SHP77 (cell line): ENCODE measurements at regions not wholly inside any gene's neighbourhood (a gene's known extent, or its start where the extent isn't known, plus 50 kb on each side); places are given as distances from the start of the nearest gene placed in this dataset.
"Not testable (repeated sequence)": the region's sequence is repeated elsewhere in the genome, so short reads cannot be mapped to it uniquely, and the experiment has no call there.

ENCODE experiments used
- DNase-seq, 2 experiments: peaks; one replicate each; lab custom pipeline; 2025; lab: John Stamatoyannopoulos, UW

- no peak for DNase-seq
These were observed 124.9 kb upstream of the BTG1 start for GRCh38 chr12:92270521-92270920.

- DNase-seq = no peak
These were observed 123.3 kb upstream of the BTG1 start for GRCh38 chr12:92268946-92269345.

- DNase-seq = no peak
These were observed 116.0 kb upstream of the BTG1 start for GRCh38 chr12:92261692-92262091.

GRCh38 chr12:92261071-92261470 lies 115.4 kb upstream of the BTG1 start:
- no peak for DNase-seq

- DNase-seq = no peak
These were observed 114.1 kb upstream of the BTG1 start for GRCh38 chr12:92259696-92260251.

GRCh38 chr12:92259291-92259690 lies 113.6 kb upstream of the BTG1 start:
- DNase-seq = no peak

GRCh38 chr12:92257261-92257660 lies 111.6 kb upstream of the BTG1 start:
- no peak for DNase-seq

- no peak for DNase-seq
These were observed 110.1 kb upstream of the BTG1 start for GRCh38 chr12:92255741-92256140.

- no peak for DNase-seq
These were observed 107.7 kb upstream of the BTG1 start for GRCh38 chr12:92253301-92253700.

- no peak for DNase-seq
These were observed 103.3 kb upstream of the BTG1 start for GRCh38 chr12:92248977-92249376.

- no peak for DNase-seq
These were observed 98.4 kb upstream of the BTG1 start for GRCh38 chr12:92244036-92244435.

- no peak for DNase-seq
These were observed 97.3 kb upstream of the BTG1 start for GRCh38 chr12:92242907-92243306.

GRCh38 chr12:92237762-92238523 lies 92.3 kb upstream of the BTG1 start:
- no peak for DNase-seq

- no peak for DNase-seq
These were observed 91.6 kb upstream of the BTG1 start for GRCh38 chr12:92237262-92237661.

- no peak for DNase-seq
These were observed 90.2 kb upstream of the BTG1 start for GRCh38 chr12:92235703-92236472.

- no peak for DNase-seq
These were observed 88.9 kb upstream of the BTG1 start for GRCh38 chr12:92234533-92234932.

GRCh38 chr12:92233346-92234015 lies 87.8 kb upstream of the BTG1 start:
- no peak for DNase-seq

GRCh38 chr12:92232371-92232932 lies 86.8 kb upstream of the BTG1 start:
- DNase-seq = not testable (repeated sequence)

- not testable (repeated sequence) for DNase-seq
These were observed 86.3 kb upstream of the BTG1 start for GRCh38 chr12:92231945-92232344.

- DNase-seq = not testable (repeated sequence)
These were observed 85.9 kb upstream of the BTG1 start for GRCh38 chr12:92231532-92231931.

- no peak for DNase-seq
These were observed 83.7 kb upstream of the BTG1 start for GRCh38 chr12:92229381-92229780.

GRCh38 chr12:92226961-92227360 lies 81.3 kb upstream of the BTG1 start:
- no peak for DNase-seq
